ENCODE measurements at regions not wholly inside any gene's neighbourhood (a gene's known extent, or its start where the extent isn't known, plus 50 kb on each side); places are given as distances from the start of the nearest gene placed in this dataset.

DNA sequence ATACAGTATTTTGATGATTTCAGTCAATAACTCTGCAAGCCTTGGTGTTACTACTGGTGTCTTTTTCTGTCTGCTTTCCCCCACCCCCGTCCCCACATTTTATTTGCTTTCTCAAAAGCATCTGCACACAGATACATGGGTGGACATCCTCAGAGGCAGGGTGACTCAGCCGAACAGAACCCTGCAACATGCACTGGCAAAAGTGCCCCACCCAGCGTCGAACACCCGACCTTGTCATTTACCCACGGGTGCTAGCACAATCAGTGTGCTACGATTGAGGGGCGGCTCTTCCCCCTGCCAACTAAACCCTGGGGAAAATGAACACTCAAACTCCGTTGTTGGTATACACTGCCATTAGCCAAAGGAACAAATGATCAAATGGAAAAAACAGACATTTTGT is 115.9 kb upstream of the NAA20 start:
- no peak overlapping the region for H3K27ac Mint-ChIP-seq
- intact Hi-C loops (cut with micrococcal nuclease) = loop anchor here (5.0 kb wide), 1 partner anchor 36 kb away; no protein-coding TSS in a partner anchor
- H4K20me1 ChIP-seq (ENCODE audit: control insufficient read depth, insufficient read depth, low read length, poor library complexity, severe bottlenecking) = no peaks in the 10 kb centered on the region
- no peaks in the 10 kb centered on the region for H3K79me2 ChIP-seq (ENCODE audit: control insufficient read depth, insufficient read depth, low read length)
- H3K4me1 ChIP-seq (ENCODE audit: control insufficient read depth in 2 of 2, insufficient read depth in 2 of 2, low read length in 2 of 2) = peaks cover 7 to 10% of the 10 kb centered on the region in 2 donors
- no peaks in the 10 kb centered on the region for H3K27me3 ChIP-seq (replicated peaks in 1 of 4; ENCODE audit: control extremely low read depth in 1 of 4, control insufficient read depth in 3 of 4, insufficient read depth in 4 of 4, low read length in 3 of 4)
- no peaks in the 10 kb centered on the region for H3K36me3 ChIP-seq (replicated peaks in 1 of 2; ENCODE audit: control extremely low read depth in 1 of 2, control insufficient read depth in 1 of 2, extremely low read depth in 1 of 2, insufficient read depth in 2 of 2, low read length in 1 of 2)
- H3K9ac ChIP-seq (ENCODE audit: low read length) = no peak overlapping the region
- DNase-seq = no peak
- no peak for ATAC-seq (ENCODE audit: low read depth)
- peaks cover 0 to 12% (median 0%) of the 10 kb centered on the region in 3 donors for H3K9me3 ChIP-seq (ENCODE audit: control extremely low read depth in 1 of 3, control insufficient read depth in 2 of 3, insufficient read depth in 1 of 3, low read length in 2 of 3)
- ChIA-PET CTCF (interaction anchor here (1.0 to 5.6 kb wide), 3 partner anchors 61 to 114 kb away, joined by 3 to 87 read pairs (median 3); no protein-coding TSS in a partner anchor), POLR2A (no interaction called here)
- no peak overlapping the region for H3K4me3 ChIP-seq (ENCODE audit: control extremely low read depth in 1 of 5, extremely low read depth in 1 of 5, insufficient read depth in 1 of 5, low read depth in 2 of 5, low read length in 4 of 5)
- peaks cover 8% of the 10 kb centered on the region for H3K9me3 Mint-ChIP-seq (ENCODE audit: insufficient read depth)
- H3K27ac ChIP-seq (ENCODE audit: low read length in 2 of 2) = no peak overlapping the region
- H3K4me3 Mint-ChIP-seq = no peak overlapping the region
- peaks cover 11% of the 10 kb centered on the region for H3K4me1 Mint-ChIP-seq
- no peak overlapping the region for H2AFZ ChIP-seq (ENCODE audit: insufficient read depth, low read depth, low read length, poor library complexity, severe bottlenecking)
- WGBS (ENCODE audit: insufficient coverage) = 91% methylated on average over 6 of the region's 9 CpGs
- H3K4me2 ChIP-seq (replicated peaks; ENCODE audit: low read depth, low read length, poor library complexity, severe bottlenecking) = no peak overlapping the region
- TF ChIP-seq EZH2 (IDR thresholded peaks at IDR 0.05; ENCODE audit: borderline replicate concordance, insufficient read depth, low read depth, low read length, poor library complexity, severe bottlenecking) = no peak
- TF ChIP-seq CTCF (IDR thresholded peaks at IDR 0.05) = no peak
- H3K27me3 Mint-ChIP-seq = peaks cover 11% of the 10 kb centered on the region

DNA sequence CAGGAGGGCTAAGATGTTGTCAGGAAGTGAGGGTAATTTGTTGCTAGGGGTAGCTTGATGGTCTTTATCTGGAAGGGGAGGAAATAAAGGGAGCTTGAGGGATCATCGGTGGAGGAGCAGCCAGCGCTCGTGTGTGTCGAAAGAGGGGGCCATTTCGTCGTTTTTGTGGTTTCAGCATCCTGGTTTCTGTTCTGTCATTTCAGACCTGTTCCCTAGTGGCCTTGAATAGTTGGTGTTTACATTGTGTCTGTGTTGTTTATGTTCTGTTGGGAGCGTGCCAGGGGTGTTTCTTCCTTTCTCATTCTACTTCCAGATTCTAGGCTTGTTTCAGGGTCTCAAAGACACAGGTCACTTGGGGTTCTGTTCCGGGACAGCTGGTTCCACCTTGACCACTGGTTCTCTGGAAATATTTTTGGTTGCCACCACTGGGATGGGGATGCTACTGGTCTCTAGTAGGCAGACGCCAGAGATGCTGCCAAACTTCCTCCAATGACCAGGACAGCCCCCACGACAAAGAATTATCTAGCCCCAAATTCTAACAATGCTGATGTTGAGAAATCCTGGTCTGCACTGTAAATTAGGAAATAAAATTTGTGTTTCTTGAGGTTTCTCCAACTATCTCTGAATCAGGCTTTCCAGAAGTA is 113.9 kb upstream of the NAA20 start:
- H3K27ac ChIP-seq (ENCODE audit: low read length in 2 of 2) = no peak overlapping the region
- ChIA-PET POLR2A (no interaction called here), CTCF (interaction anchor here (0.7 to 5.6 kb wide), 14 partner anchors 8 to 216 kb away, joined by 3 to 87 read pairs (median 4); no protein-coding TSS in a partner anchor)
- H3K4me3 ChIP-seq (ENCODE audit: control extremely low read depth in 1 of 5, extremely low read depth in 1 of 5, insufficient read depth in 1 of 5, low read depth in 2 of 5, low read length in 4 of 5) = no peak overlapping the region
- Mint-ChIP-seq H3K4me1 (peaks cover 11% of the 10 kb centered on the region), H3K27ac (peak overlapping the region; percentile 17), H3K4me3 (no peak overlapping the region), H3K9me3 (ENCODE audit: insufficient read depth) (peaks cover 8% of the 10 kb centered on the region), H3K27me3 (peaks cover 8% of the 10 kb centered on the region)
- no peaks in the 10 kb centered on the region for H3K27me3 ChIP-seq (replicated peaks in 1 of 4; ENCODE audit: control extremely low read depth in 1 of 4, control insufficient read depth in 3 of 4, insufficient read depth in 4 of 4, low read length in 3 of 4)
- H3K36me3 ChIP-seq (replicated peaks in 1 of 2; ENCODE audit: control extremely low read depth in 1 of 2, control insufficient read depth in 1 of 2, extremely low read depth in 1 of 2, insufficient read depth in 2 of 2, low read length in 1 of 2) = no peaks in the 10 kb centered on the region
- no peaks in the 10 kb centered on the region for H4K20me1 ChIP-seq (ENCODE audit: control insufficient read depth, insufficient read depth, low read length, poor library complexity, severe bottlenecking)
- H2AFZ ChIP-seq (ENCODE audit: insufficient read depth, low read depth, low read length, poor library complexity, severe bottlenecking) = peak overlapping the region; percentile 43
- H3K9ac ChIP-seq (ENCODE audit: low read length) = no peak overlapping the region
- TF ChIP-seq CTCF (IDR thresholded peaks at IDR 0.05) (peak; percentile 48), EZH2 (IDR thresholded peaks at IDR 0.05; ENCODE audit: borderline replicate concordance, insufficient read depth, low read depth, low read length, poor library complexity, severe bottlenecking) (no peak)
- DNase-seq = peak; percentile 80
- H3K79me2 ChIP-seq (ENCODE audit: control insufficient read depth, insufficient read depth, low read length) = no peaks in the 10 kb centered on the region
- H3K4me1 ChIP-seq (ENCODE audit: control insufficient read depth in 2 of 2, insufficient read depth in 2 of 2, low read length in 2 of 2) = peaks cover 7 to 10% of the 10 kb centered on the region in 2 donors
- intact Hi-C loops (cut with micrococcal nuclease) = loop anchor here (1.0 to 5.0 kb wide), 4 partner anchors 34 to 211 kb away; no protein-coding TSS in a partner anchor
- peak; percentile 90 for ATAC-seq (ENCODE audit: low read depth)
- peaks cover 0 to 12% (median 0%) of the 10 kb centered on the region in 3 donors for H3K9me3 ChIP-seq (ENCODE audit: control extremely low read depth in 1 of 3, control insufficient read depth in 2 of 3, insufficient read depth in 1 of 3, low read length in 2 of 3)
- H3K4me2 ChIP-seq (replicated peaks; ENCODE audit: low read depth, low read length, poor library complexity, severe bottlenecking) = peak overlapping the region; percentile 26
- WGBS (ENCODE audit: insufficient coverage) = 0% methylated on average over 6 of the region's 10 CpGs
